ENCODE measurements at regions not wholly inside any gene's neighbourhood (a gene's known extent, or its start where the extent isn't known, plus 50 kb on each side); places are given as distances from the start of the nearest gene placed in this dataset.

DNA sequence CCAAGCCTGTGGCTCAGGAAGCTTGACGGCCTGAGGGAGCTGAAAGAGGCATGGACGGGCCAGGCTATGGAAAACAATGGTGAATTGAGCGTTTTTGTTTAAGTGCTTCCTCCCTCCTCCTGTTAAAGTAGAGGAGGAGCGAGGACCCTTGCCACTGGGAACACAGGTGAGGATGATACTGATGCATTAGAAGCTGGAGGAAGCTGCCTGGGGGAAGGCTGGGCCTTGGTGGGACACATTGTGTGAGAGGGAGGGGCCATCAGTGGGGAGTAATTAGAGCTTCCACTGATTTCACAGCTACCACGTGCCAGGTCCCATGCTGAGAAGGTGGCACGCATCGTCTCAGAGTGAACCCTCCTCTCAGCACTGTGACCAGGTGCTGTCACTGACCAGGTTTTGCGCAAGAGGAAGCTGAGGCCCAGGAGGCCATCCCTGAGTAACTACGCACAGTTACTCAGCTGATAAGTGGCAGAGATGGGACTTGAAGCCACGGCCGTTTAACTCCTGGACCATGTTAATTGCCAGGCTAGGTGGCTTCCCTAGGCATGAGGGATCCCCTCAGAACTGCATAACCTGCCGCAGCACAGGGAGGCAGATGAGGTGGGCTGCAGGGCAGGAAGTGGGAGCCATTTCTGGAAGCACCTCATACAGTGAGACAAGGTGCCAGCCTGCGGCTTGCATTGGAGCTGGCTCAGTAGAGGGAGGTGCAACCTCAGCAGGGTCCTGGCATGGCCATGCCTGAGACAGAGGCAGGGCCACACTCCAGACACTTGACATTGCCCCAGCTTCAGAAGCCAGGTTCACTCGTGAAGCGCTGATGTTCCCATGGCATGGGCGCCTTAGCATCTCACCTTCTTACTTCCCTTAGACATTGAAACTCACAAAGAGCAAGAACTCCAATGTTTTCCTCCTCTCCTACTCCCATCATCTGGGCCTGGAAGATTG is 195.3 kb upstream of the MVB12B start:
- TF ChIP-seq POLR2A (IDR thresholded peaks at IDR 0.05): no peak
- TF ChIP-seq, protein P1, sequence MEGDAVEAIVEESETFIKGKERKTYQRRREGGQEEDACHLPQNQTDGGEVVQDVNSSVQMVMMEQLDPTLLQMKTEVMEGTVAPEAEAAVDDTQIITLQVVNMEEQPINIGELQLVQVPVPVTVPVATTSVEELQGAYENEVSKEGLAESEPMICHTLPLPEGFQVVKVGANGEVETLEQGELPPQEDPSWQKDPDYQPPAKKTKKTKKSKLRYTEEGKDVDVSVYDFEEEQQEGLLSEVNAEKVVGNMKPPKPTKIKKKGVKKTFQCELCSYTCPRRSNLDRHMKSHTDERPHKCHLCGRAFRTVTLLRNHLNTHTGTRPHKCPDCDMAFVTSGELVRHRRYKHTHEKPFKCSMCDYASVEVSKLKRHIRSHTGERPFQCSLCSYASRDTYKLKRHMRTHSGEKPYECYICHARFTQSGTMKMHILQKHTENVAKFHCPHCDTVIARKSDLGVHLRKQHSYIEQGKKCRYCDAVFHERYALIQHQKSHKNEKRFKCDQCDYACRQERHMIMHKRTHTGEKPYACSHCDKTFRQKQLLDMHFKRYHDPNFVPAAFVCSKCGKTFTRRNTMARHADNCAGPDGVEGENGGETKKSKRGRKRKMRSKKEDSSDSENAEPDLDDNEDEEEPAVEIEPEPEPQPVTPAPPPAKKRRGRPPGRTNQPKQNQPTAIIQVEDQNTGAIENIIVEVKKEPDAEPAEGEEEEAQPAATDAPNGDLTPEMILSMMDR (IDR thresholded peaks at IDR 0.05): no peak
